ENCODE measurements at regions not wholly inside any gene's neighbourhood (a gene's known extent, or its start where the extent isn't known, plus 50 kb on each side); places are given as distances from the start of the nearest gene placed in this dataset.

GRCh38 chr22:34885852-34886251, 180.1 kb upstream of the ISX start:
- TF ChIP-seq CTCF (IDR thresholded peaks at IDR 0.05) (no peak), POLR2A (IDR thresholded peaks at IDR 0.05) (no peak)

Measured in thyroid gland (tissue), 4 donors.